ENCODE measurements at regions not wholly inside any gene's neighbourhood (a gene's known extent, or its start where the extent isn't known, plus 50 kb on each side); places are given as distances from the start of the nearest gene placed in this dataset.

DNA sequence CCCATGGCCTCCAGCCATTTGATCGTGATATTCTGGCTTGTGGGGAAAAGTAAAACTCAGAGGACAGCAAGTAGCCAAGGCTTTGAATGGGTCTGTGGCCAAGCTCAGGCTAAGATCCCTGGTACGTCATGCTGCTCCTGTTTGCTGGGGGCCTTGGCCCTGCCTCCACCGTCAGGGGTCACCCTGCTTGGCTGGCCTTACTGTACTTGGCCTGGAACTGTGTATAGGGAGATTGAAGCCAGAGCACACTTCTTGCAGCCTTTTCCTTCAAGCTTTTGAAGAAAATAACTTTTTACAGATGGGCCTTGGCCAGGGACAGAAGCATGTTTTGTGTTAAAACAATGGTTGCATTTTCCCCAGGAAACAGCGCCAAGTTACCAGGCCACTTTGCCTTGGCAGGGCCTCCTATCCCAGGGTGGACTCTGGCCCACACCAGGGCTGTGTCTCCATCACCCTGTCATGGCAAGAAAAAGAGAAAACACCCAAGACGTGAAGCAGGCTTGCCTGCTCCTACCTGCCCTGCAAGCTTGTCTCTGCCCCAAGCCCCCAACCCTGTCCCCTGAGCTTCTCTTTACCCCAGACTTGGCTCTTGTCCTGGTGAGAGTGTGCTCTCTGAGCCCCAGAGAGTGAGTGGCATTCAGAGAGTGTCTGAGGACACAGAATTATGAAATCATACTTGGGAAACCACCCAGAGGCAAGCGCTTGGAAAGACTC lies 286.9 kb downstream of the GADD45G start:
- no peak for DNase-seq (ENCODE audit: low read depth)
- H3K4me3 ChIP-seq (ENCODE audit: low read depth, low read length) = no peak overlapping the region
- TF ChIP-seq MYC (IDR thresholded peaks at IDR 0.05; ENCODE audit: low read depth, low read length) = no peak
- TF ChIP-seq CTCF (IDR thresholded peaks at IDR 0.05; ENCODE audit: low read depth, low read length) = no peak

DNA sequence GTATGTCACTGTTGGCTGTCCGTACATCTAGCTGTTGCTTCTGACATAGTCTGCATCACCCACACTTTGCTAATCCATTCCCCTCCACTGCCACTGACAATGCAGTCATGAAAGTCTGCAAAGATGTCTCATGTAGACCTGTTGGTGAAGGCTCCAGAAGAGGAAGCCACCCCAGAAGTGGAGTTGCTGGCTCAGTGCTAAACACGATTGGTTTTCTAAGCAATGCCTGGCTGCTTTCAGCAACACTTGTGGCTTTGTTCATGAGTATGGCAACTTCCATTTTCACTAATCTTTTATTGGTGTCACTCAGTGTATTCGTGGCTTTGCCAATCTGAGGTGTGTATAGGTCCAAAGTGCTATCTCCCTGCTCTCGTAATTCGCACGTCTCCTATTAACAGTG lies 288.1 kb downstream of the GADD45G start:
- TF ChIP-seq MYC (IDR thresholded peaks at IDR 0.05; ENCODE audit: low read depth, low read length) = no peak
- no peak for TF ChIP-seq CTCF (IDR thresholded peaks at IDR 0.05; ENCODE audit: low read depth, low read length)
- TF ChIP-seq MAX (IDR thresholded peaks at IDR 0.05; ENCODE audit: low read depth, low read length) = no peak
- no peak for TF ChIP-seq POLR2A (IDR thresholded peaks at IDR 0.05; ENCODE audit: extremely low read depth, insufficient read length)
- no peak overlapping the region for H3K4me3 ChIP-seq (ENCODE audit: low read depth, low read length)
- no peak for DNase-seq (ENCODE audit: low read depth)

GRCh38 chr9:89893886-89894285 lies 289.1 kb downstream of the GADD45G start:
- no peak overlapping the region for H3K4me3 ChIP-seq (ENCODE audit: low read depth, low read length)
- no peak for DNase-seq (ENCODE audit: low read depth)
- TF ChIP-seq POLR2A (IDR thresholded peaks at IDR 0.05; ENCODE audit: extremely low read depth, insufficient read length) = no peak
- no peak for TF ChIP-seq MAX (IDR thresholded peaks at IDR 0.05; ENCODE audit: low read depth, low read length)
- no peak for TF ChIP-seq CTCF (IDR thresholded peaks at IDR 0.05; ENCODE audit: low read depth, low read length)
- no peak for TF ChIP-seq MYC (IDR thresholded peaks at IDR 0.05; ENCODE audit: low read depth, low read length)

DNA sequence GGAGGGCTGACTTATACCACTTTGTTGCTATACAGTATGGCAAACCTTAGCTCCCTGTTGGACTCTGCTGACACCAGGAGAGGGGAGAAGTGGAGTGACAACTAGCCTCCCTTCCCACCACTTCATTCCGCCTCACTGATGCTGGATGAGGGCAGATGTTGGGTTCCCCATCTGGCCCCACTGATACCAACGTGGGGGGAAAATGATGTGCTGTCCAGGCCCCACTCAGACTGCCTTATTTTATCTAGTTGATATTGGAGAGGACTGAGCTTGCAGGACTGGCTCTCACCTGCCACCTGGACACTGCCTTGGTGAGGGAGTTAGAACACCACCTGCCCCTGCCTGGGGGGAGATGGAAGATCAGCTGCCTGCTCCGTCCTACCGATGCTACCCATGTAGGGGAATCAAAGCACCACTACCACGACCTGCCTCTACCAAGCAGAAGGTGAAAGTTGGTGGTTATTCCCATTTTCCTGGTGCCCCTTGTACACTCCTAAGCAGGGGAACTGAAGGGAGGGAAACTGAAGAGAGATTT lies 292.1 kb downstream of the GADD45G start:
- DNase-seq (ENCODE audit: low read depth) = no peak
- H3K4me3 ChIP-seq (ENCODE audit: low read depth, low read length) = no peak overlapping the region
- TF ChIP-seq CTCF (IDR thresholded peaks at IDR 0.05; ENCODE audit: low read depth, low read length) = no peak
- TF ChIP-seq MAX (IDR thresholded peaks at IDR 0.05; ENCODE audit: low read depth, low read length) = no peak
- TF ChIP-seq POLR2A (IDR thresholded peaks at IDR 0.05; ENCODE audit: extremely low read depth, insufficient read length) = no peak
- no peak for TF ChIP-seq MYC (IDR thresholded peaks at IDR 0.05; ENCODE audit: low read depth, low read length)

DNA sequence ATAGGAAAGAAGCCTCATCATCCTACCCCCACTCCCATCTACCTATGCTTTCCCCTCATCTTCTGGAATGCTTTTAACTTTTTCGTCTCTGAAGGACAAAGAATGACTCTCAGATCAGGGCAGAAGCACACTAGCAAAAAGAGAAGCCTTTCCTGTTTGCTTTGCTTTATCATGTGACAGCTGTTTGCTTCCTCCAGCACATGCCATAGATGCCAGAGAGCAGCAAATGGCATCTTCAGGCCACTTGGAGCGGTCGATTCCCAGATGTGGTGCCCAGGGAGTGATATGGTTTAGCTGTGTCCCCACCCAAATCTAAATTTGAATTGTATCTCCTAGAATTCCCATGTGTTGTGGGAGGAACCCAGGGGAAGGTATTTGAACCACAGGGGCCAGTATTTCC lies 294.8 kb downstream of the GADD45G start:
- no peak overlapping the region for H3K4me3 ChIP-seq (ENCODE audit: low read depth, low read length)
- DNase-seq (ENCODE audit: low read depth) = no peak
- TF ChIP-seq MAX (IDR thresholded peaks at IDR 0.05; ENCODE audit: low read depth, low read length) (no peak), CTCF (IDR thresholded peaks at IDR 0.05; ENCODE audit: low read depth, low read length) (no peak), POLR2A (IDR thresholded peaks at IDR 0.05; ENCODE audit: extremely low read depth, insufficient read length) (no peak), MYC (IDR thresholded peaks at IDR 0.05; ENCODE audit: low read depth, low read length) (no peak)
